Amniotic stem cell (primary cell): ENCODE measurements at regions not wholly inside any gene's neighbourhood (a gene's known extent, or its start where the extent isn't known, plus 50 kb on each side); places are given as distances from the start of the nearest gene placed in this dataset.
A peak's percentile ranks its signal among the peaks of the same experiment; 100 is the strongest.
"Not testable (repeated sequence)": the region's sequence is repeated elsewhere in the genome, so short reads cannot be mapped to it uniquely, and the experiment has no call there.

Experiments used
- DNase-seq: peaks from one replicate; lab custom pipeline; 2025; lab: John Stamatoyannopoulos, UW

DNA sequence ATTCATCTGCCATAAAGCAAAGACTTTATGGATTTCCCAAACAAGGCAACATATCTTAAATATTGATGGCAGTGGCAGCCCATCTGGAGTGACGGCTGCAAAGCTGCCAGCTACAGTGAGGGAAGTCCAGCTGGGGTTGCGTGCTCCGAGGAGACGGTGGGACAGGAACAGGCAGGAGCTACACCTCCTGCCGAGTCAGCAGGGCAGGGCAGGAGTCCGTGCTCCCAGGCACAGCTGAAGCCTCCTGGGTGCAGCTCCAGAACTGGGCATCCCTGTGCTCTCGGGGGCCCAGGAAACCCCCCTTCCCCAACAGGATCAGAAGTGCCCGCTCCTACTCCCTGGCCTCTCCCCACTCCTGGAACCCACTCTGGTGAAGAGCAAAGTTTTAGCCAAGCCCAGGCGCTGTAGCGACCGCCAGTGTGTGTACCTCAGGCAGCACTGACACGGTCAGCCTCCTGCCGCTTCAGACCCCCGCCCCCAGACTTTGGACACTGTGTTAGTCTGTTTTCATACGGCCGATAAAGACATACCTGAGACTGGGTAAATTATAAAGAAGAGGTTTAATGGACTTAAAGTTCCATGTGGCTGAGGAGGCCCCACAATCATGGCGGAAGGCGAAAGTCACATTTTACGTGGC lies 556.4 kb upstream of the CCDC54 start:
- no peak for DNase-seq

DNA sequence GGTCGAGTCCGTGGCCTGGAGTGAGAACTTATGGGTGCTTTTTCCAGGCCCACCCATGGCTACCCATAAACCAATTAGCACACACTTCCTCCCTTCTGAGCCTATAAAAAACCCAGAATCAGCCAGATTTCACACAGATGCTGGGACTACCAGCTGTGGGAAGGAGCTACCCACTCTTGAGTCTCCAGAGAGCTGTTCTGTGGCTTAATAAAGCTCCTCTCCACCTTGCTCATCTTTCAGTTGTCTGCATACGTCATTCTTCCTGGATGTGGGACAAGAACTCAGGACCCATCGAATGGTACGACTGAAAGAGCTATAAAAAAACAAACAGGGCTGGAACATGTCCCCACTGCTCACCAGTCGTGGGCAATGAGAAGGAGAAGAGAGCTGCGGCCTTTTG lies 555.4 kb upstream of the CCDC54 start:
- no peak for DNase-seq

DNA sequence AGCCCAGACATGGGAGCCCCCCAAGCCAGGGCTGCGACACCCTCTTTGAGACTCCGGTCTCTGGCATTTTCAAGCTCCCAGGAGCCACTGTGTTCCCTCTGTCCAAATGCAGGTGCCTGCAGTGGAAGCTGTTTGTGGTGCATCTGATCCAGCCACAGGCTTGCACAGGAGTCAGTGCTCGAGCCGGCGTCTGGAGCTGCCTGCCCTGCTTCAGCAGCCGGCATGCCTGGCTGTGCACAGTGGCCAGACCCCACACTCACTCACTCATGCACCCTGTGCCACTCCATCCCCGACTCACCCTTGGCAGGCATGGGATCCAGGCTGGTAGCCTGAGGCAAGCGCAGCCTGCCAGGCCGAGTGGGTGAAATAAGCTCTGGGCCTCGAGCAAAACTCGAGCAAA lies 555.0 kb upstream of the CCDC54 start:
- no peak for DNase-seq

DNA sequence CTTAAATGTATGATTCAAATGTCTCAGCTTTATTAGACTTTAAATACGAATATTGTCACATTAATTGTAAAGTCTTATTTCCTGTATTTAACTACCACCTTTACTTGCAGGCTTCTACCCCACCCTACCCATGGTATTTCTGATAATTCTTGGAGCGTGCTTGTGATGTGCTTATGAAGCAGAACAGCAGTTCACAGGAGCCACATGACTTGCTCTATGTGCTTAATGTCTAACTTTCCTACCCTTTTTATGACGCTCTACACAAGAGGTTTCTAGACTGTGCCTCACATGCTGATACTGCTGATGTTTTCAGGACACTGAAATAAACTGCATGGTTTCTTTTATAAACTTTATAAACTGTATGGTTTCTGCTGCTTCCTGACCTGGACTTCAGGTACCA lies 553.5 kb upstream of the CCDC54 start:
- DNase-seq, result no peak

DNA sequence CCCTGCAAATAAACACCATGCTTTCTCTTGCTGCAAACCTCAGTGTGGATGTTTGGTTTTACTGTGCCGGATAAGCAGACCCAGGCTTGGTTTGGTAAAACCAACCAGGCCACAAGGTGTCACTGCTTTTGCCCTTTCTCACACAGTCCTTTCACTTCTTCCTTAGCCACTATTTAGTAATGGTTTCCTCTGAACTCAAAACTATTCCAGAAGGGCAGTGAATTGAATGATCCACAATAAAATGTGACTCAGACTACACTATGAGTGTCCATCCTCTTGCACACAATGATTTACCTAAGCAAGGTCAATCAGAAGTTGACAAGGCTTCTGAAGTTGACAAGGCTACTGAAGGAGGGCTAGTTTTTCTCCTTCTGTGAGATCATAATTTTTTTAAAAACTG lies 552.4 kb upstream of the CCDC54 start:
- DNase-seq, result no peak

DNA sequence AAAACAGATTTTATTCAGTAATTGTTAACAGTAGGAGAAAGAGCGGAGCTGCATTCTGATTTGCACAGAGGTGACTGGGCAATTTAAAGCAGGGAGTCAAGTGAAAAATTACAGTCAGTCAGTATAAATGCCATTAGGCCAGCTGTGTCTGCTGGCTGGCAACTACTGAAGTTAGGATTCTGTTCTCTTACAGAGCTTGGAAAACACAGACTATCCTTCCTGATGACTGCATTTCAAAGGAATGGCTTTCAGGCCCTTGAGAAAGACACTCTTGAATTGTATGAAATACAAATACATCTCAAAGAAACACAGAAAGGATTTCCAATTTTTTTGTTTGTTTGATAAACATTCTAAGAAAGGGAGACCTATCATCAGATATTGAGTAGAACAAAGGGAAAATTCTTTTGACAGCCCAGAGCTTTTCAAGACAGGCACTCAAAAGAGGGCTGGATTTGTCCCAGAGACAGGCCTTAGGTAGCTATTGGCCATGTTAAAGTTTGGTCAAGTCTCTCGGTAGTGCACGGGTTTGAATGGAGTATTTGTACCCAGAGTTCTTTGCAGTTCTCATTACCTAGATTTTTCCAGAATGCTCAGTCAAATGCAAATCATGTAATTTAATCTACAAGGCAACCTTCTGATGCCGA lies 551.2 kb upstream of the CCDC54 start:
- DNase-seq, result peak; percentile 26

DNA sequence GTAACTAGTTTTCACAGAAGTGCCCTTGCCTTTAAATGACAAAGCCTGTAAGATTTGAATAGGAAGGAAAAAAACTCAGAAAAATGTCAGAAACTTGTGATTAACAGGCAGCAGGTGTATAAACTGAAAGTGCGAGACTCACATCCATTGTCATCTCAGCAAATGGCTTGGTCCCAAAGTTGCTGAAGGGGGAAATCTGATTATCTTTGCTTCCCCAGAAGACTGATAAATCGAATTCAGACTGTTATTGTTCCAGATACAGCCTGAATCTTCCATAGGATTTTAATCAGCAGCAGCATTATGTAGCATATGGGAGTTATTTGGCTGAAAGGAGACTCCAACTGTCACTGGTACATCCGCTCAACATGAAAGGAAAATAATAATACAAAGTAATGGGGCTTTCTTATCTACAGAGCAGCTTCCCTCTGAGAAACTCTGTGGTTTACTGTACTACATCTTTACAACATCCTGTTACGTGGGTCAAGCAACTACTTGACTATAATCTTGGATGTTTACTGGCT lies 550.4 kb upstream of the CCDC54 start:
- DNase-seq, result no peak

DNA sequence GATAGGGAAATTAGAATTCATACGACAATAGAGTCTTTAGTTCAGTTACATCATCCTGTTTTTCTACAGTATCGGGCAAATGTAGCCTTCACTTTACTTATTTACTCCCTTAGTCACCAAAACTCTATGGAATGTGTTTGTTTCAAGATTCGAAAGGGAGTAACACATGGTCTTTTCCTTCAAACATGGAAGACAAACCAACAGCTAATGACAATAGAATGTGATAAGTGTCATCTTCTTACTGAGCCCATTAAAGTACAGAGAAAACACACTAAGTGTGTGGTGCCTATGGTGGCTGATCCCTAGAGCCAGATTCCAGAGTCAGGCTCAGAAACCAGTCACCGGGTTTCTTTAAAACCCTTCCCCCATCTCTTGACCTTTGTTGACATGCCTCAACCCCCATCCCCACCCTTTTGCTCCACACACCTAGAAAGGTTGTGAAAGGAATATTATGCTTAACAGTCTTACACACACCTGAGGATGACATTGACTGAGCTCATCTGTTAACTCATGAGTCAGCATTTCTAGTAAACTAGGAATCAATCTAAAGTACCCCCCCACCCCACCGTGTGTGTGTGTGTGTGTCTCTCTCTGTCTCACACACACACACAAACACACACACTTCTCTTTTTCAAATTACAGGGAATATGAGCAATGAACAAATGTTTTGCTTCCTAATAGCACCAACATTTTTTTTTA lies 549.6 kb upstream of the CCDC54 start:
- no peak for DNase-seq

DNA sequence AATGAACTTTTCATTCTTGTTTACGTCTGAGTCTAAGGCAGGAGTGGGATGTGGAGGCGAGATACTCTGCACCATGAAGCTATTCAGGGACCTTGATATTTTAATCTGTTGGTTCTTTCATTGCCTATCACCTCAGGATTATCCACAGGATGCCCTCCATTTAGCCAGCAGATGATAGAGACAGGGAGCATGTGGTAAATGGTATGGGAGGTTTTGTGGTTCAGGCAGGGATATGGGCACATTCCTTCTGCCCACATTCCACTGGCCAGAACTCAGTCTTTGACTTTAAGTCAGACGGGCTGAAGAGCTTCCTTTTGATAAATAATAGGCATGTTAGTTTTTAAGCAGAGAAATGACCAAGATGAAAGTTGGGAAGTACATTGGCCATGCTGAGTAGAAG lies 548.0 kb upstream of the CCDC54 start:
- DNase-seq, result no peak

DNA sequence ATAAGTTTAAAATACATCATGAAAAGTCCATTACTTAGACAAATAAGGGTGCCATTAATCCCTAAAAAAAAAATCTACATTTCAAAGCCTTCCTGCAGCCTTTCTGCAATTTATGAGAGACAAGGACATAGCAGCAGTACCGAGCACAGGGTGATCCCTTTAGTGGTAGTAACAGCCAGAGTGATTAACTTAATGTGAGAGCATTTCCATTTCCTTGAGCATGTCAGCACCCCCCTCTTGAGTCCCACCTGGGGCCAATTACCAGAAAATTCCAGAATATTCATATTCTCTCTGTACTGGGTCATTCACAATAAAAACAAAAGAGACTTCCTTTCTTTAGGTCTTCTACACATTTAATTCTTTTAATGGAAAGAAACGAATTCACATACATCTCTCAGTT lies 546.9 kb upstream of the CCDC54 start:
- no peak for DNase-seq

DNA sequence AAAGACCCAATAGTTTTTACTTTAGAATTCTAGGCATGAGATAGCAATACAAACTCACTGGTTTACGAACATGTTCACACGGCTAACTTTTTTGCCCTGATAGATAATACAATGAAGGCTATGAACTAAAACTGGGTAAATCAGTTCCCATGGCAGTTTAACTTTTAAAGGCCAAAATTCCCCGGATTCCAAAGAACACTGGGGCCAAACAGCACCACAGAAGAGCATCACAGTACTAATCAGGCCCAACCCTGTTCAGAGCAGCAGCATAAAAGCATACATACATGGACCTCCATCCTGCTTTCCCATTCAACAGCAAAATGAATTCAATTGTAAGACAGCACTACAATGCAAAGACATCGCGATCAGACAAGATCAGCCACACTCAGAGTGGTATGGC lies 540.3 kb upstream of the CCDC54 start:
- no peak for DNase-seq

DNA sequence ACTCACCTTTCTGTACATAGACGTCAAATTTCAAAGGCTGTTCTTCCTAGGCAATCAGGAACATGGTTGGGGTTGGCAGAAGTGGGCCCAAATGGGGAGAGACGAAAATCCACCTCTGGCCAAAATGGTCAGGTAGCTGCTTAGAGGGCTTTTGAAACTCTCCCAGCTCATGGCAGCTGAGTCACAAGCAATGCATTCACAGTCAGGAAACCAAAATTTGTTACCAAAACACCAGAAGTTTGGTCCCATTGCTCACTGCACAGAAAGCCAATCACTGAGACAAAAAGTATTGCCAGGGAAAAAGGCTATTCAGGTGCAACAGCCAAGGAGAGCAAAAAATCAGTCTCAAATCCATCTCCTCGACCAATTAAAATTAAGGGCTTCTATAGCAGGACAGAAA lies 539.6 kb upstream of the CCDC54 start:
- no peak for DNase-seq

DNA sequence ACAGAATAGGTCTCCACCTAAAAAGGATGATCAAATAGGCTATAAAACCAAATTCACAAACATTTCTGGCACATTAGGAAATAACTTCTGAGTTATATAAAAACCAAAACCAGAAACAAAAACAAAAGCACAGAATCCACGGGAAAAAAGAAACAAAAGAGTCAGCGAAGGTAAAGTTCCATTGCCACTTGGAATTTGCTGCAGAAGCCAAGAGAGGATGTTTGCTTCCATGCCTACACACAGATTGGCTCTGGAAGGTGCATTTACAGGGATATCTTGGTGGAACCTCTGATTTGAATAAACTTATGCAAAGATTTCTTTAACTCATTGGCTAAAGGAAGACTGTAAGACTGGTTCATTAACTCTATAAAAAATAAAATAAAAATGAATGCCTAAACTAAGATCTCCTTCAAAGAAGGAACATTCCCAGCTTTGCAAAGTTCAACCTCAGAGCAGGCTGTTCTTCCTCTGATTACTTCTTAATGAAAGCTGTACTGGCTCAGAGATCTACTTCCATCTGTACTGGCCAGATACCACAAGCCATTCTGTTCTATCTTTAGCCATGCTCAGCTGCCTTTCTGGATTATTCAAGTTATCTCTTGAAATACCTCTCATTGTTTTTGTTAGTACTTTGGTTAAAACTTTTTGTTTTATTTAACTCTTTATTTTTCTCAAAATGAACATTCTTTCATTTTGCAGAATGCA lies 537.5 kb upstream of the CCDC54 start:
- DNase-seq, result no peak

DNA sequence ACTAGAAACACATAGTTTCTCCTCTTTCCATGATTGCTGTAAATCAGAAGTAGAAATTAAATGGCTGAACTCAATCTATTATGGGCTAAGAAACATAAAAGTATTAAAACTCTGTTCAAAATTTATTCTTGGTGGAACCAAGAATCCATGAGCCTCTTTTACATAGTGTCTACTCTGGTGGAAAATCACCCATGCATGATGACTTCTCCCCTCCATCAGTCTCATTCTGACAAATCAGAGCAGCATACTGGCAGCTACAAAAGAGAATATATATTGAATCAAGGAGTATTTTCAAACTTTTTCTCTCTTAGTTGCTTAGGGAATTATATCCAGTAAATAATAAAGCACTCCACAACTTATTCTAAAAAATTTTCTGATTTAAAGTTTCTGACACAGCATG lies 536.9 kb upstream of the CCDC54 start:
- DNase-seq, result no peak

DNA sequence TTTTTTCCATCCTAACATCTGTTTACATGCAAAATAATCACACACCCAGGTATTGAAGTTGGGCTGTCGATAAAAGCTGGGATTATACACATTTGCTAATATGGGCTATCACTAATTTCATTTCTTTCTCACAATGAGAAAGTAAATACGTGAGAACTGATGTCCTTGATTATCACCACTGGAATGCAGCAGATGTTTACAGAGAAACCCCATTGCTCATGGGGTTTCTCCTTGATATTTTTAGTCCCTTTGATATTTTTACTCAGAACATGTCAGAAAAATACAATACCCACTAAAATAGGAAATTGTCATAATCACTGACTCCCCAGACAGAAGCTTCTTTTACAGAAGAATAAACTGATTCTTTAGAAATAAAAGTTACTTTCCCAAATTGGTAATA lies 535.1 kb upstream of the CCDC54 start:
- no peak for DNase-seq

DNA sequence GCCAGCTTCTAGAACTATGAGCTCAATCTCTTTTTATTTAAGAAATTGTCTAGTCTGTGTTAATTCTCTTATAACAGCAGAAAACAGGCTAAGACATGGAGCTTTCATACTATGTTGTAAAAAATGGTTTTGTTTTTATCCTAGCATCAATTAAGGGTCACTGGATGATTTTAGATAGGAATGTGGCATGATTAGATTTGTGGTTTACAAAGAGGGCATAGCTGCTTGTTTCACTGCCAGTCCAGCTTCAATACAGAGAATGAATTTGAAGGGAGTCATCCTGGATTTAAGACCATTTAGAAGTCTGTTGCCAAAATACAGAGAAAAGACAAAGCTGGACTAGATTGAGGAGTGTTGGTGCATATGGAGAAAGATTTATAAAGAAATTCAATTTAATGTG lies 532.6 kb upstream of the CCDC54 start:
- no peak for DNase-seq

DNA sequence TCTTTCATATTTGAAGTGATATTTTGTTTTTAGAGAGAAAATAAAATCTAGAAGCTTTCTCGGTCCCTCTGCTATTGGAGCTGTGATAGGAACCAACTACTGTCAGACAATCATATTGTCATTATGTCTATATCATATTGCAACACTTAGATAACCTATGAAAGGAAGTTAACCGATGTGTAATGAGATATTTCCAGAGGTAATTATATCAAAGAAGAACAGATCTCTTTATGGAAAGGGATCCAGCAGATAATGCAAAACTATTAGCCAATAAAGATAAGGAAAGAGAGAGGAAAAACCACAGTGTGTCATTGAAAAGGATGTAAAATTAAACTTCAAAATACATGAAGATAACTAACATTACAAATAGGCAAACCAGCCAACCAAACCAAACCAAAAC lies 529.1 kb upstream of the CCDC54 start:
- no peak for DNase-seq

DNA sequence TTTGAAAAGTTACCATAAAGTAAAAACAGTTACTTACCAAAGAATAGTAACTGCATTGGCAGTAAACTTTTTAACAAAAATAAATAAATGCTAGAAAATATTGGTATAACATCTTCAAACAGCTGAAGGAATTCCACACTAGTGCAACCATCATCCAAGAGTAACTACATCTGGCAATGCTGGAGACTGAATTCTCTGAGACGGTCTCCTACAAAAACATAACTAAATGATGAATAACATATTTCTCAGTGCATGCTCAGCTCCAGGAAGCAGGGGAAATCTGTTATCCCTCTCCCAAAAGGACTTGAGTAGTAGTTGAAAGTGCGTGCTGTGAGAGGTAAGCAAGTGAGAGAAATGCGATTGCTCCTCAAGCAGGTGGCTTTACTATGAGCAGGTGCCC lies 526.8 kb upstream of the CCDC54 start:
- peak; percentile 26 for DNase-seq

DNA sequence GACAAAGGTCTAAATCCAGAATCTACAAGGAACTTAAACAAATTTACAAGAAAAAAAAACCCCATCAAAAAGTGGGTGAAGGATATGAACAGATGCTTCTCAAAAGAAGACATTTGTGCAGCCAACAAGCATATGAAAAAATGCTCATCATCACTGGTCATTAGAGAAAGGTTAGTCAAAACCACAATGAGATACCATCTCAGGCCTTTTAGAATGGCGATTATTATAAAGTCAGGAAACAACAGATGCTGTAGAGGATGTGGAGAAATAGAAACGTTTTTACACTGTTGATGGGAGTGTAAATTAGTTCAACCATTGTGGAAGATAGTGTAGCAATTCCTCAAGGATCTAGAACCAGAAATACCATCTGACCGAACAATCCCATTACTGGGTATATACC lies 518.9 kb upstream of the CCDC54 start:
- DNase-seq, result not testable (repeated sequence)

DNA sequence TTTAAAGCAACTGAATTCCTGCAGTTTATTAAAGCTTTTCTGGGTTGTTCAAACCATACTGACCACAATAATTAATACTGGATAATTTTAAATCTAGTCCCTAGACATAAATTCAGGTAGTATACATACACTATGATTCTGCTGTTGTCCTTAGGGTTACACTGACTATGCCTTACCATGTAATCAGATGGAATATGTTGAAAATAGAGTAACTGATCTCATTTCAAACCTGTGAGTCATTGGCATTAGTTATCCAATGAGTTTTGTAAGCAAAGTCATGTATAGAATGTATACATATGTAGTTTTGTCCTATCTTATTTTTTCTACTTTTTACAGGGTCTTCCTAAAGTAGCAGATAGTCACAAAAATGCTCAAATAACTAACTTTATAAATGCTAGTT lies 517.1 kb upstream of the CCDC54 start:
- no peak for DNase-seq

DNA sequence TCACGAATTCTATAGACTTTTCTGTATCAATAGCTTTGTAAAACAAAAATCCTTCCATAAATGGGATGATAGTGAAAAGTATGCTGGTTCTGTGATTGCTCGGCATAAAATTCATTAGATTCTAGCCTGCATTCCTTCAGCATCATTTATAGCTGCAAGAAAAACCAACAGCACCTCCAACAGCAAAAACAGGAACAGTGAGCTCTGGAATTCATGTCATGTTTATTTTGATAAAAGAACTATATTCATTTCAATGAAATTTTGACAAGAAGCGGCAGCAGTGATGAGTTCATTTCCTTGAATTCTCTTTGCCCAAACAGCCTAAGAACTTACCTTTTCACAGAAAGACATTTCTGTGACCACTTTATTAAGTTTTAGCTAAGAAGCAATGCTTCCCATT lies 515.2 kb upstream of the CCDC54 start:
- no peak for DNase-seq

DNA sequence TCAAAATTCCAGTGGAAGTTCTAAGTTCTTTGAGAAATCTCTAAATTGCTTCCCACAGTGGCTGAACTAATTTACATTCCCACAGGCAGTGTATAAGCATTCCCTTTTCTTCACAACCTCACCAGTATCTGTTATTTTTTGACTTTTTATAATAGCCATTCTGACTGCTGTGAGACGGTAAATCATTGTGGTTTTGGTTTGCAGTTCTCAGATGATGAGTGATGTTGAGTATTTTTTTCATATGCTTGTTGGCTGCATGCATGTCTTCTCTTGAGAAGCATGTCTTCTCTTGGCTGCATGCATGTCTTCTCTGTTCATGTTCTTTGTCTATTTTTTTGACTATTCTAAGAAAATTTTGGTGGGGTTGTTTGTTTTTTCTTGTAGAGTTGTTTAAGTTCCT lies 499.6 kb upstream of the CCDC54 start:
- DNase-seq, result no peak

DNA sequence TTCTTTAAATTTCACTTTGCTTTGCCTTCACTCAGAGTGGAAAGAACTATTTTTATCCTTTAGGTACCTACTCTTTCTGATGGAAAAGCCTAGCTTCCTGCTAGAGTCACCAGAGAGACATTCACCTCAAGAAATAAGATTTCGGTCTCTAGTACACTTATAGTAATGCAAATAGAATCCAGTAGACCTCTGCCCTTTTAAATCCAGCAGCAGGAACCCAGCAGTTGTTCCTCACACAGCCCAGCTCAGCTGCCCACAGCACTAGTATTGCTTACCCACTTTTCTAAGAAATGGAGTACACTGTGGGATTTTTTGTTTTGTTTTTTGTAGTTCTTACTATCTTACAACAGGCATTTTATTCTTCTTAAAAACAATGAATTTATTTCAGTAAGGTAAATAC lies 497.0 kb upstream of the CCDC54 start:
- DNase-seq, result no peak
